ENCODE measurements at regions not wholly inside any gene's neighbourhood (a gene's known extent, or its start where the extent isn't known, plus 50 kb on each side); places are given as distances from the start of the nearest gene placed in this dataset.

- H3K27me3 Mint-ChIP-seq (ENCODE audit: insufficient read depth, unreplicated experiment) = peaks cover 12% of the 10 kb centered on the region
- no peak overlapping the region for H3K4me3 Mint-ChIP-seq (ENCODE audit: unreplicated experiment)
- BruUV-seq (replicated peaks) = no TSS peak
- no peaks in the 10 kb centered on the region for H3K9me3 Mint-ChIP-seq (ENCODE audit: unreplicated experiment)
- Histone ChIP-seq H3K9me3 (no peaks in the 10 kb centered on the region), H3K4me1 (no peaks in the 10 kb centered on the region), H3K27me3 (replicated peaks; ENCODE audit: control insufficient read depth, insufficient read depth, low read length) (no peaks in the 10 kb centered on the region), H3K36me3 (ENCODE audit: control insufficient read depth, insufficient read depth, low read length) (no peaks in the 10 kb centered on the region), H3K4me3 (ENCODE audit: low read depth, low read length) (no peak overlapping the region)
- no peaks in the 10 kb centered on the region for H3K36me3 Mint-ChIP-seq (ENCODE audit: insufficient read depth, unreplicated experiment)
- DNase-seq = no peak
- H3K4me1 Mint-ChIP-seq (ENCODE audit: low read depth, unreplicated experiment) = no peaks in the 10 kb centered on the region
- POLR2A ChIA-PET = no interaction called here
- TF ChIP-seq, protein P1, sequence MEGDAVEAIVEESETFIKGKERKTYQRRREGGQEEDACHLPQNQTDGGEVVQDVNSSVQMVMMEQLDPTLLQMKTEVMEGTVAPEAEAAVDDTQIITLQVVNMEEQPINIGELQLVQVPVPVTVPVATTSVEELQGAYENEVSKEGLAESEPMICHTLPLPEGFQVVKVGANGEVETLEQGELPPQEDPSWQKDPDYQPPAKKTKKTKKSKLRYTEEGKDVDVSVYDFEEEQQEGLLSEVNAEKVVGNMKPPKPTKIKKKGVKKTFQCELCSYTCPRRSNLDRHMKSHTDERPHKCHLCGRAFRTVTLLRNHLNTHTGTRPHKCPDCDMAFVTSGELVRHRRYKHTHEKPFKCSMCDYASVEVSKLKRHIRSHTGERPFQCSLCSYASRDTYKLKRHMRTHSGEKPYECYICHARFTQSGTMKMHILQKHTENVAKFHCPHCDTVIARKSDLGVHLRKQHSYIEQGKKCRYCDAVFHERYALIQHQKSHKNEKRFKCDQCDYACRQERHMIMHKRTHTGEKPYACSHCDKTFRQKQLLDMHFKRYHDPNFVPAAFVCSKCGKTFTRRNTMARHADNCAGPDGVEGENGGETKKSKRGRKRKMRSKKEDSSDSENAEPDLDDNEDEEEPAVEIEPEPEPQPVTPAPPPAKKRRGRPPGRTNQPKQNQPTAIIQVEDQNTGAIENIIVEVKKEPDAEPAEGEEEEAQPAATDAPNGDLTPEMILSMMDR (IDR thresholded peaks at IDR 0.05; ENCODE audit: insufficient read depth in 1 of 2, low read depth in 1 of 2, low read length in 1 of 2, severe bottlenecking in 1 of 2, unreplicated experiment in 1 of 2) = no peak
- CTCF ChIA-PET = no interaction called here
- no peak overlapping the region for H3K27ac Mint-ChIP-seq (ENCODE audit: unreplicated experiment)
- intact Hi-C loops (cut with micrococcal nuclease; ENCODE audit: unreplicated experiment) = loop anchor here (10.0 kb wide), 1 partner anchor 60 kb away; no protein-coding TSS in a partner anchor
These were observed 675.0 kb downstream of the USP25 start for GRCh38 chr21:16404776-16405175.

GRCh38 chr21:16406355-16406754, 676.6 kb downstream of the USP25 start:
- H3K9me3 Mint-ChIP-seq (ENCODE audit: unreplicated experiment) = no peaks in the 10 kb centered on the region
- no peaks in the 10 kb centered on the region for H3K36me3 Mint-ChIP-seq (ENCODE audit: insufficient read depth, unreplicated experiment)
- Histone ChIP-seq H3K4me3 (ENCODE audit: low read depth, low read length) (no peak overlapping the region), H3K36me3 (ENCODE audit: control insufficient read depth, insufficient read depth, low read length) (no peaks in the 10 kb centered on the region), H3K9me3 (no peaks in the 10 kb centered on the region), H3K4me1 (no peaks in the 10 kb centered on the region), H3K27me3 (replicated peaks; ENCODE audit: control insufficient read depth, insufficient read depth, low read length) (no peaks in the 10 kb centered on the region)
- H3K4me3 Mint-ChIP-seq (ENCODE audit: unreplicated experiment) = no peak overlapping the region
- no peaks in the 10 kb centered on the region for H3K4me1 Mint-ChIP-seq (ENCODE audit: low read depth, unreplicated experiment)
- CTCF ChIA-PET = no interaction called here
- POLR2A ChIA-PET = no interaction called here
- no TSS peak for BruUV-seq (replicated peaks)
- intact Hi-C loops (cut with micrococcal nuclease; ENCODE audit: unreplicated experiment) = loop anchor here (10.0 kb wide), 1 partner anchor 58 kb away; no protein-coding TSS in a partner anchor
- TF ChIP-seq, protein P1 (IDR thresholded peaks at IDR 0.05; ENCODE audit: insufficient read depth in 1 of 2, low read depth in 1 of 2, low read length in 1 of 2, severe bottlenecking in 1 of 2, unreplicated experiment in 1 of 2) = no peak
- peaks cover 12% of the 10 kb centered on the region for H3K27me3 Mint-ChIP-seq (ENCODE audit: insufficient read depth, unreplicated experiment)
- DNase-seq = no peak
- no peak overlapping the region for H3K27ac Mint-ChIP-seq (ENCODE audit: unreplicated experiment)

DNA sequence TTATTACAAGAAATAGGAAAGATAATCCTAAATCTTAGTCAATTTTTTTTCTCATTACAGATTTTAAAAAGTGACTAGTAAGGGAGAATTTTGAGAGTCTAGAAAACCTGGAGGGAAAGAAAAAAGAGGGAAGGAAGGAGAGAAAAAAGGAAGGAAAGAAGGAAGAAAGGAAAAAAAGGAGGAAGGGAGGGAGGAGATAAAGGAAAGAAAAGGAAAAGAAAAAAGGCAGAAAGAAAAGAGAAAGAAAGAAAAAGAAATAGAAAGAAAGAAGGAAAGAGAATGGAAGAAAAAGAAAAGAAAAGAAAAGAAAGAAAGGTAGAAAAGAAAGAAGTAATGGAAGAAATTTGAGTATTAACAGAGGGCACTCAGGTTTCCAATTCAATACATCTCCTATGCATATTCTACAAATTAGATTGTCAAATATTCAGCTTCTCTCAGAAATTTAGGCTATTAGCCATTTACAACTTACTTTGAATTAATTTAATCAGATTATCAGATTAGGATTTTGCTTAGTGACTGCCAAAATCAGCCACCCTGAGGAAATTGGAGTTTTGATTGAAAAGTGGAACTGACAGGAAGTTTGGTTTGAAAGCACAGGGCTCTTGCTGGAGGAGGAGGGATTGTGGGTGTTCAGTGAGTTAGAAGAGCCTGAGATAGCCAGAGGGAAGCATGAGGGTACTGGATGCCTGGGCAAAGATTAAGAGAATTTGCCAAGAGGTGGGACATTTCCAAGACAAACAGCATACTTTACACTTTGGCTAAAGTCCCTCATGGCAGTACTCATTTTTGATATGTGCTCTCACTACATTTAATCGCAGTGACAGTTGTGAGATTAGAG, 677.8 kb downstream of the USP25 start:
- CTCF ChIA-PET = no interaction called here
- Mint-ChIP-seq H3K9me3 (ENCODE audit: unreplicated experiment) (no peaks in the 10 kb centered on the region), H3K4me3 (ENCODE audit: unreplicated experiment) (no peak overlapping the region), H3K27ac (ENCODE audit: unreplicated experiment) (no peak overlapping the region), H3K36me3 (ENCODE audit: insufficient read depth, unreplicated experiment) (no peaks in the 10 kb centered on the region), H3K27me3 (ENCODE audit: insufficient read depth, unreplicated experiment) (peaks cover 11% of the 10 kb centered on the region), H3K4me1 (ENCODE audit: low read depth, unreplicated experiment) (no peaks in the 10 kb centered on the region)
- DNase-seq = no peak
- TF ChIP-seq, protein P1 (IDR thresholded peaks at IDR 0.05; ENCODE audit: insufficient read depth in 1 of 2, low read depth in 1 of 2, low read length in 1 of 2, severe bottlenecking in 1 of 2, unreplicated experiment in 1 of 2) = no peak
- BruUV-seq (replicated peaks) = no TSS peak
- Histone ChIP-seq H3K36me3 (ENCODE audit: control insufficient read depth, insufficient read depth, low read length) (no peaks in the 10 kb centered on the region), H3K9me3 (no peaks in the 10 kb centered on the region), H3K27me3 (replicated peaks; ENCODE audit: control insufficient read depth, insufficient read depth, low read length) (no peaks in the 10 kb centered on the region), H3K4me1 (no peaks in the 10 kb centered on the region), H3K4me3 (ENCODE audit: low read depth, low read length) (no peak overlapping the region)
- intact Hi-C loops (cut with micrococcal nuclease; ENCODE audit: unreplicated experiment) = loop anchor here (10.0 kb wide), 1 partner anchor 57 kb away; no protein-coding TSS in a partner anchor
- POLR2A ChIA-PET = no interaction called here
